SU-DHL-6 (cell line): ENCODE measurements at regions not wholly inside any gene's neighbourhood (a gene's known extent, or its start where the extent isn't known, plus 50 kb on each side); places are given as distances from the start of the nearest gene placed in this dataset.

Source experiments
- H2AFZ ChIP-seq: fragments of 200-600 bp; sonication (generic); 2 replicates; pipeline ENCODE4 v1.6.1; 2014; ENCODE audit warnings: low read depth, mild to moderate bottlenecking, moderate library complexity, mixed read lengths, antibody characterized with exemption, low read length; ENCODE audit not compliant: severe bottlenecking
- H3F3A ChIP-seq: fragments of 200-600 bp; shearing (Covaris generic); 2 replicates; pipeline ENCODE4 v1.6.0; 2016; ENCODE audit warnings: antibody characterized with exemption, mild to moderate bottlenecking; ENCODE audit not compliant: insufficient read depth
- H3K27ac ChIP-seq: fragments of 200-600 bp; sonication (generic); 2 replicates; pipeline ENCODE4 v1.5.1; 2016; ENCODE audit warnings: low read depth, mild to moderate bottlenecking, low read length, moderate library complexity, mixed read lengths
- H3K27me3 ChIP-seq: fragments of 200-600 bp; sonication (generic), shearing (Covaris generic); 2 replicates; pipeline ENCODE4 v1.6.0; 2014; ENCODE audit warnings: mild to moderate bottlenecking, low read length
- H3K36me3 ChIP-seq: fragments of 200-600 bp; sonication (generic); 2 replicates; pipeline ENCODE4 v1.6.1; 2014; ENCODE audit warnings: mild to moderate bottlenecking, low read length, mixed read lengths
- H3K4me2 ChIP-seq: fragments of 300-600, 200-600 bp; shearing (Covaris generic), sonication (generic); 2 replicates; pipeline ENCODE4 v1.6.0; 2014; ENCODE audit warnings: low read length, low read depth, mild to moderate bottlenecking; ENCODE audit not compliant: poor library complexity, severe bottlenecking
- H3K4me3 ChIP-seq: fragments of 200-600 bp; sonication (generic); 2 replicates; pipeline ENCODE4 v1.5.1; 2014; ENCODE audit warnings: antibody characterized with exemption, low read length, mild to moderate bottlenecking, mixed read lengths; ENCODE audit not compliant: insufficient read depth, poor library complexity, severe bottlenecking
- H3K79me2 ChIP-seq: fragments of 200-600 bp; sonication (generic); 2 replicates; pipeline ENCODE4 v1.6.1; 2014; ENCODE audit warnings: mild to moderate bottlenecking, low read length, moderate library complexity; ENCODE audit not compliant: insufficient read depth
- H3K9ac ChIP-seq: fragments of 200-600 bp; sonication (generic); 2 replicates; pipeline ENCODE4 v1.7.0; 2014; ENCODE audit warnings: mild to moderate bottlenecking, low read length
- H3K9me2 ChIP-seq: fragments of 200-600 bp; sonication (generic); replicated peaks from 2 replicates; pipeline ENCODE4 v1.6.1; 2014; ENCODE audit warnings: low read length; ENCODE audit not compliant: insufficient read depth
- H3K9me3 ChIP-seq: fragments of 200-600 bp; sonication (generic); 2 replicates; pipeline ENCODE4 v1.6.1; 2014; ENCODE audit warnings: low read length, mixed read lengths; ENCODE audit not compliant: insufficient read depth
- H4K20me1 ChIP-seq: fragments of 200-600 bp; sonication (generic); 2 replicates; pipeline ENCODE4 v1.6.1; 2014; ENCODE audit warnings: low read depth, mild to moderate bottlenecking, antibody characterized with exemption, low read length, moderate library complexity, mixed read lengths
- EZH2phosphoT487 ChIP-seq: fragments of 200-600 bp; sonication (generic), shearing (Covaris generic); conservative IDR thresholded peaks from 2 replicates; pipeline ENCODE4 v1.6.1; 2018; ENCODE audit warnings: mild to moderate bottlenecking, antibody characterized with exemption, low read length, moderate library complexity, mixed read lengths
- TF ChIP-seq, protein P1 (sequence below): fragments of 200-600 bp; sonication (generic); IDR thresholded peaks from one replicate; pipeline ENCODE4 v1.5.1; 2017; ENCODE audit warnings: antibody characterized with exemption, mild to moderate bottlenecking, low read length, moderate library complexity; ENCODE audit not compliant: insufficient read depth, poor library complexity, severe bottlenecking

DNA sequence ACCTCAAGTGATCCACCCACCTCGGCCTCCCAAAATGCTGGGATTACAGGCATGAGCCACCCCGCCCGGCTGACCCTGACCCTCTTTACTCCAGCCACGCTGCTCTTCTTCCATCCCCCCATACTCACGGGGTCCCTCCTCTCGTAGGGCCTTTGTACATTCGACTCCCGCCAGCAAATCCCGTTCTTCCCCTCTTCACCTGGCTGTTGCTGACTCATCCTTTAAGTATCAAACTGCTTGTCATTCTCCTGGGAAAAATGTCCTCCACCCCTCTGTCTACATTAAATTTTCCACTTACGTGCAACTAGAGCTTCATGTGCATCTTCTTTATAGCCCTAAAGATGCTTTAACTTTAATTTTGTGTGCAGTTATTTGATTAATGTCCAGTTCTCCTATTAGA is 203.1 kb downstream of the OPA1 start:
- no peaks in the 10 kb centered on the region for H3K36me3 ChIP-seq
- H3K79me2 ChIP-seq, result no peaks in the 10 kb centered on the region
- no peak overlapping the region for H2AFZ ChIP-seq
- H3K9ac ChIP-seq, result no peak overlapping the region
- H3K9me2 ChIP-seq, result no peaks in the 10 kb centered on the region
- TF ChIP-seq, protein P1, sequence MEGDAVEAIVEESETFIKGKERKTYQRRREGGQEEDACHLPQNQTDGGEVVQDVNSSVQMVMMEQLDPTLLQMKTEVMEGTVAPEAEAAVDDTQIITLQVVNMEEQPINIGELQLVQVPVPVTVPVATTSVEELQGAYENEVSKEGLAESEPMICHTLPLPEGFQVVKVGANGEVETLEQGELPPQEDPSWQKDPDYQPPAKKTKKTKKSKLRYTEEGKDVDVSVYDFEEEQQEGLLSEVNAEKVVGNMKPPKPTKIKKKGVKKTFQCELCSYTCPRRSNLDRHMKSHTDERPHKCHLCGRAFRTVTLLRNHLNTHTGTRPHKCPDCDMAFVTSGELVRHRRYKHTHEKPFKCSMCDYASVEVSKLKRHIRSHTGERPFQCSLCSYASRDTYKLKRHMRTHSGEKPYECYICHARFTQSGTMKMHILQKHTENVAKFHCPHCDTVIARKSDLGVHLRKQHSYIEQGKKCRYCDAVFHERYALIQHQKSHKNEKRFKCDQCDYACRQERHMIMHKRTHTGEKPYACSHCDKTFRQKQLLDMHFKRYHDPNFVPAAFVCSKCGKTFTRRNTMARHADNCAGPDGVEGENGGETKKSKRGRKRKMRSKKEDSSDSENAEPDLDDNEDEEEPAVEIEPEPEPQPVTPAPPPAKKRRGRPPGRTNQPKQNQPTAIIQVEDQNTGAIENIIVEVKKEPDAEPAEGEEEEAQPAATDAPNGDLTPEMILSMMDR, result no peak
- no peak for TF ChIP-seq EZH2phosphoT487
- no peak overlapping the region for H3K4me2 ChIP-seq
- H3K27ac ChIP-seq, result no peak overlapping the region
- no peaks in the 10 kb centered on the region for H3K27me3 ChIP-seq
- no peaks in the 10 kb centered on the region for H3K9me3 ChIP-seq
- H4K20me1 ChIP-seq, result no peaks in the 10 kb centered on the region
- H3F3A ChIP-seq, result no peaks in the 10 kb centered on the region
- H3K4me3 ChIP-seq, result no peak overlapping the region

DNA sequence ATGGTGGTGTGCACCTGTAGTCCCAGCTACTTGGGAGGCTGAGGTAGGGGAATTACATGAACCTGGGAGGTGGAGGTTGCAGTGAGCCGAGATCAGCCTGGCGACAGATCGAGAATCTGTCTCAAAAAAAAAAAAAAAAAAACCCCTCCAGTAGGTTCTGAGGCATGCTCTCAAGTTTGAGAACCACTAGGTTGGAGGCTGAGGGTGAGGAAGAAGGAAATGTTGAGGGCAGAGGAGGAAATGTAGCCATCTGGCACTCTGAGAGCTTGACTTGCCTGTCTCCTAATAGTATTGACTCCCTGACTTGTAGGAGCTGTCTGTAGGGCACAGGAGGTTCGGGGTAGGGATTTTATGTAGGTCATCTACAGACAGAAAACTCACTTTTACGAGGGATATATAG is 204.6 kb downstream of the OPA1 start:
- Histone ChIP-seq H3K9me3 (no peaks in the 10 kb centered on the region), H3K9me2 (no peaks in the 10 kb centered on the region), H3K27ac (no peak overlapping the region), H3F3A (no peaks in the 10 kb centered on the region), H3K79me2 (no peaks in the 10 kb centered on the region), H3K9ac (no peak overlapping the region), H2AFZ (no peak overlapping the region), H4K20me1 (no peaks in the 10 kb centered on the region), H3K4me2 (no peak overlapping the region), H3K4me3 (no peak overlapping the region), H3K27me3 (no peaks in the 10 kb centered on the region), H3K36me3 (no peaks in the 10 kb centered on the region)
- no peak for TF ChIP-seq EZH2phosphoT487
- TF ChIP-seq, protein P1, result no peak

DNA sequence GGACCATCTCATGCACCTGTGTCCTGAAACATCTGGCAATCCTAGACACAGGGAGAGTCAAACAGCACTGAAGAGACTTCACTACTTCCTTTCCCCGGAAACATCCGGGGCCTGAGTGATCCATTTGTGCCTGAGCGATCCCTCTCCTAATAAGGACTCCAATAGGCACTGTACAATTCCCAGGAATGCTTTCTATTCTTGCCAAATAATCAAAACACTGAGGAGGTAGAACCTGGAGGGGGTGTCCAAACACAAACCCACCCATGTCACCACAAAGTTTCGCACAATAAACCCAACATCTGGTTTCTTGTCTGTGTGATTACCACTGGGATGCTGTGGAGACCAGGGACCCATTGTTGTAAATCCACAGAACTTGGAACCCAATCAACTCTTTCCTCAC is 205.0 kb downstream of the OPA1 start:
- Histone ChIP-seq H3K4me2 (no peak overlapping the region), H3K9me2 (no peaks in the 10 kb centered on the region), H3K9me3 (no peaks in the 10 kb centered on the region), H3K9ac (no peak overlapping the region), H3K27me3 (no peaks in the 10 kb centered on the region), H3K27ac (no peak overlapping the region), H3K36me3 (no peaks in the 10 kb centered on the region), H3K79me2 (no peaks in the 10 kb centered on the region), H2AFZ (no peak overlapping the region), H4K20me1 (no peaks in the 10 kb centered on the region), H3F3A (no peaks in the 10 kb centered on the region), H3K4me3 (no peak overlapping the region)
- TF ChIP-seq, protein P1, result no peak
- TF ChIP-seq EZH2phosphoT487, result no peak
